Stomach (tissue), 4 donors: ENCODE measurements at regions not wholly inside any gene's neighbourhood (a gene's known extent, or its start where the extent isn't known, plus 50 kb on each side); places are given as distances from the start of the nearest gene placed in this dataset.

Source experiments
- CTCF ChIP-seq, 7 experiments: fragments of 450-650 bp in 4 of 7; fragments of 200-600 bp in 3 of 7; sonication (generic) in 3 of 7; IDR thresholded peaks; one replicate each; pipeline ENCODE4 v1.5.1; 2016 to 2019; ENCODE audit warnings: antibody characterized with exemption in 7 of 7, control low read depth in 2 of 7, mild to moderate bottlenecking in 1 of 7
- POLR2A ChIP-seq, 4 donors: fragments of 450-650 bp; IDR thresholded peaks; one replicate each; pipeline ENCODE4 v1.6.1; 2016; ENCODE audit warnings: antibody characterized with exemption in 4 of 4, control low read depth in 2 of 4, mild to moderate bottlenecking in 1 of 4, moderate library complexity in 1 of 4

GRCh38 chr1:195275710-195276109 lies 1332.5 kb downstream of the KCNT2 start:
- TF ChIP-seq CTCF (IDR thresholded peaks at IDR 0.05) (no peak), POLR2A (IDR thresholded peaks at IDR 0.05) (no peak)
